CD4-positive, CD25-positive, alpha-beta regulatory T cell (primary cell): ENCODE measurements at regions not wholly inside any gene's neighbourhood (a gene's known extent, or its start where the extent isn't known, plus 50 kb on each side); places are given as distances from the start of the nearest gene placed in this dataset.

ENCODE experiments used
- ATAC-seq, 2 donors: fragments of 150-1000 bp; cut with Tn5 transposase; one replicate each; pipeline ENCODE4 v1.10.0; 2021; ENCODE audit warnings: low read depth in 2 of 2, moderate number of reproducible peaks in 2 of 2, moderate library complexity in 1 of 2
- DNase-seq, 3 donors: peaks; one replicate each; pipeline versions ENCODE4 v3.0.0 to v3.0.0-alpha.2; 2012 to 2022; ENCODE audit warnings: mixed read lengths in 1 of 3
- H3K27ac ChIP-seq: one replicate; pipeline ENCODE4 v1.7.0; 2013; ENCODE audit warnings: mild to moderate bottlenecking, low read length; ENCODE audit not compliant: insufficient read depth, poor library complexity, severe bottlenecking
- H3K27me3 ChIP-seq: one replicate; pipeline ENCODE4 v1.7.0; 2013; ENCODE audit warnings: low read length; ENCODE audit not compliant: control insufficient read depth, insufficient read depth
- H3K36me3 ChIP-seq: one replicate; pipeline ENCODE4 v1.7.0; 2013; ENCODE audit warnings: mild to moderate bottlenecking, low read length, moderate library complexity; ENCODE audit not compliant: control insufficient read depth, insufficient read depth
- H3K4me1 ChIP-seq: 2 replicates; pipeline ENCODE4 v1.7.0; 2013; ENCODE audit warnings: mild to moderate bottlenecking, low read length; ENCODE audit not compliant: insufficient read depth, control insufficient read depth, poor library complexity, severe bottlenecking
- H3K4me3 ChIP-seq: one replicate; pipeline ENCODE4 v1.7.0; 2013; ENCODE audit warnings: low read depth, mild to moderate bottlenecking, low read length, moderate library complexity
- H3K9me3 ChIP-seq, 2 experiments: 1 replicate in 1 of 2; 2 replicates in 1 of 2; pipeline ENCODE4 v1.7.0; 2013; ENCODE audit warnings: low read length in 2 of 2, mild to moderate bottlenecking in 1 of 2, moderate library complexity in 1 of 2; ENCODE audit not compliant: control insufficient read depth in 2 of 2
- H3K27ac Mint-ChIP-seq, 3 donors: one replicate each; pipeline ENCODE4 v1.8.0; 2020 to 2022; ENCODE audit warnings: mild to moderate bottlenecking in 3 of 3, mixed read lengths in 3 of 3, moderate library complexity in 2 of 3
- H3K27me3 Mint-ChIP-seq: one replicate; pipeline ENCODE4 v1.8.0; 2022; ENCODE audit warnings: mild to moderate bottlenecking, mixed read lengths
- H3K36me3 Mint-ChIP-seq: one replicate; pipeline ENCODE4 v1.8.0; 2020; ENCODE audit warnings: mixed read lengths
- H3K4me1 Mint-ChIP-seq, 4 donors: one replicate each; pipeline ENCODE4 v1.8.0; 2020 to 2022; ENCODE audit warnings: mixed read lengths in 4 of 4, mild to moderate bottlenecking in 1 of 4
- H3K4me3 Mint-ChIP-seq, 4 donors: one replicate each; pipeline ENCODE4 v1.8.0; 2020 to 2022; ENCODE audit warnings: mild to moderate bottlenecking in 4 of 4, mixed read lengths in 4 of 4, moderate library complexity in 3 of 4
- H3K9me3 Mint-ChIP-seq, 7 donors: one replicate each; pipeline ENCODE4 v1.8.0; 2020 to 2022; ENCODE audit warnings: mixed read lengths in 7 of 7, mild to moderate bottlenecking in 3 of 7, moderate library complexity in 2 of 7

DNA sequence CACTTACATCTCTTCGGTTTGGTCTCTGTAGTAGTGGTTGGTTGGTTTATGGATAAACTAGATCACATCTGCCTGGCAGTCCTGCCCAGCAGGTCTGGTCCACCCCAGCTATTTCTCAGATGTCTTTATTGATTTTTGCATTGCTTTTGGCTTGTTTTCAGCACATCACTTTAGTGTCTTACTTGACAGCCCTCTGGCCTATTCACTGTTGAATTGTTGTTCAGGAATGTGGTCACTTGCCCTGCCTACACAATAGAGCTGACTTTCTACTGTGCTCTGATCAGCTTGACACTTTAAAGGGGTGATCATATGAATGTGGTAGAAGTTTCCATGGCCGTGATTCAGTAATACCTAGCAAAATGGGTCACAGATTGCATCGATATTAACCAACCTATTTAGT is 719.2 kb upstream of the LRRN3 start:
- Histone ChIP-seq H3K27me3 (no peaks in the 10 kb centered on the region), H3K9me3 (no peaks in the 10 kb centered on the region), H3K36me3 (no peaks in the 10 kb centered on the region), H3K27ac (no peak overlapping the region), H3K4me3 (no peak overlapping the region), H3K4me1 (no peaks in the 10 kb centered on the region)
- no peaks in the 10 kb centered on the region for H3K36me3 Mint-ChIP-seq
- DNase-seq (no peak), ATAC-seq (no peak)
- H3K27ac Mint-ChIP-seq = no peak overlapping the region
- H3K27me3 Mint-ChIP-seq = no peaks in the 10 kb centered on the region
- peaks cover 0 to 3% (median 0%) of the 10 kb centered on the region in 7 donors for H3K9me3 Mint-ChIP-seq
- no peaks in the 10 kb centered on the region for H3K4me1 Mint-ChIP-seq
- no peak overlapping the region for H3K4me3 Mint-ChIP-seq

DNA sequence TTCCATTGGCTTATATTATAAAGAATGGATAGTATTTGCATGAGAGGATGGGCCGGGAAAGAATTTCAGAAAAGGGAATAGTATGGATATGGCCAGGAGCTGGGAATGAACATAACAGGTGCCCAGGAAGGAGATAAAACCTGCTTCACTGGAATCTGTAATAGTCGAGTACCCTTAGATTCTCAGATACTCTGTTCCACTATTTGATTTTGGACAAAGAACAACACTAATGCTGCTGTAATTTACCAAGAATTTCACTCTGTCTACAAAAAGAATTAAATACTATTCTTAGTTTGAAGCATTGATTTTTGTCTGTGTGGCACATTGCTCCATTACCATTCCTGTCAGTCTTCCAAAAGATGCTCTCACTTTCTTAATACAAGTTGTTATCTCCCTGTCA is 718.2 kb upstream of the LRRN3 start:
- Mint-ChIP-seq H3K27ac (no peak overlapping the region), H3K4me1 (no peaks in the 10 kb centered on the region), H3K9me3 (peaks cover 0 to 2% (median 0%) of the 10 kb centered on the region in 7 donors), H3K36me3 (no peaks in the 10 kb centered on the region), H3K4me3 (no peak overlapping the region), H3K27me3 (no peaks in the 10 kb centered on the region)
- ATAC-seq (no peak), DNase-seq (no peak)
- Histone ChIP-seq H3K4me1 (no peaks in the 10 kb centered on the region), H3K4me3 (no peak overlapping the region), H3K36me3 (no peaks in the 10 kb centered on the region), H3K27ac (no peak overlapping the region), H3K9me3 (no peaks in the 10 kb centered on the region), H3K27me3 (no peaks in the 10 kb centered on the region)

DNA sequence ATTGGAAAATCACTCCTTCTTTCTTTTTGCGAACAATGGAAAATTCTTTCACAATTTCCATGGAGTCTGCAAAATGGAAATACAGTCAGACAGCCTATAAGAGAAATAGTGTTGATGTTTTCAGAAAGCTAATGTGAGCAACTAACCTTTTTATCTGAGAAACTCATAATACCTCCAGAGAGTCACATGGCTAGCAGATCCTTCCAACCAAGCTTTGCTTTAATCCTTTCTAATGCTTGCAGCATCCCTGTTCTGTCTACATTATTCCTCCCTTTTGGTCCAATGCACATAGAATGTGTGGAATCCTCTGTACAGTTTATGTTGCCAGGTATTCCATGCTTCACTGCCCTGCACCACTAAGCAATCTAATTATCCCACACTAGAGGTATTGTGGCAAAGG is 717.5 kb upstream of the LRRN3 start:
- peaks cover 0 to 2% (median 0%) of the 10 kb centered on the region in 7 donors for H3K9me3 Mint-ChIP-seq
- H3K27ac ChIP-seq = no peak overlapping the region

DNA sequence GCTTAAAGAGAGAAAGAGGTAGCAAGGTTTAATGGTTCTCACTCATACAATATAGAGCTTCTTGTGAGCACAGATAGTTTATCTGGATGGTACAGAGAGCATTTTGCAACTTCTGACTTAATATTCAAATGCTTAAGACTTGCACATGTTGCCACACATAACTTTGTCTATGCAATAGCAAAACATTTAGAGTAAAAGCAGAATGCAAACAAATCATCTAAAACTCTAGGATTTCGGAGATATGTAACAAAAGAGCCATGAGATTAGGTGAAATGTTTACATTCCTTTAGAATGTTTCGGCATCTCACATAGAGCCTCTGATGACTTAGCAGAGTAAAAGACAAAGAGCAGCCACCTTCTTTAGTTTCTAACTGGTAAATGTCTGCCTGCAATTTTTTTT is 717.1 kb upstream of the LRRN3 start:
- H3K27me3 Mint-ChIP-seq = no peaks in the 10 kb centered on the region
- peaks cover 0 to 2% (median 0%) of the 10 kb centered on the region in 7 donors for H3K9me3 Mint-ChIP-seq
- DNase-seq = no peak
- Histone ChIP-seq H3K36me3 (no peaks in the 10 kb centered on the region), H3K27ac (no peak overlapping the region), H3K27me3 (no peaks in the 10 kb centered on the region), H3K4me1 (no peaks in the 10 kb centered on the region), H3K4me3 (no peak overlapping the region), H3K9me3 (no peaks in the 10 kb centered on the region)
- no peak overlapping the region for H3K4me3 Mint-ChIP-seq
- ATAC-seq = no peak
- H3K4me1 Mint-ChIP-seq = no peaks in the 10 kb centered on the region
- H3K27ac Mint-ChIP-seq = no peak overlapping the region
- H3K36me3 Mint-ChIP-seq = no peaks in the 10 kb centered on the region

More for the DNA sequence above, 717.5 kb upstream of the LRRN3 start:
- no peak for DNase-seq
- Histone ChIP-seq H3K27me3 (no peaks in the 10 kb centered on the region), H3K4me1 (no peaks in the 10 kb centered on the region), H3K9me3 (no peaks in the 10 kb centered on the region), H3K36me3 (no peaks in the 10 kb centered on the region), H3K4me3 (no peak overlapping the region)
- Mint-ChIP-seq H3K4me3 (no peak overlapping the region), H3K36me3 (no peaks in the 10 kb centered on the region), H3K27me3 (no peaks in the 10 kb centered on the region), H3K27ac (no peak overlapping the region), H3K4me1 (no peaks in the 10 kb centered on the region)
- no peak for ATAC-seq

DNA sequence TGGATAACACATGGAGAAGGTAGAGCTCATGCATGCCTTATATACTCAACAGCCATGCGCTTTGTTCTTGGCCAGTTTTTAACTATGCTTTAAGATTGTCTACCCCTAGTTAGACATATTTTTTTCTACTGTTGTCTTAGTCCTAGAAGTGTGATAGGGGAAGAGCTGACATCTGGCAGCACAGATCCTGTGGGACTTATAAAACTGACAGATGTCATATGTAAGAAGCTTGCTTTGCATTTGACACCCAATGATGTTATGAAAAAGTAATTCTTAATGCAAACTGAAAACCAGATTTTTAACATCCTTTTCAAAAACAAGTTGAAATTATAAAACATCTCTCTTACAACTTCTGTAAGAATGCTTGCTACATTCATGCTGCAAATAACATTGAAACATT is 715.9 kb upstream of the LRRN3 start:
- no peak overlapping the region for H3K27ac ChIP-seq
- no peaks in the 10 kb centered on the region for H3K4me1 Mint-ChIP-seq
- DNase-seq (no peak), ATAC-seq (no peak)
- no peaks in the 10 kb centered on the region for H3K9me3 ChIP-seq
- no peaks in the 10 kb centered on the region for H3K27me3 ChIP-seq
- no peaks in the 10 kb centered on the region for H3K4me1 ChIP-seq
- H3K36me3 Mint-ChIP-seq = no peaks in the 10 kb centered on the region
- H3K4me3 ChIP-seq = no peak overlapping the region
- H3K27me3 Mint-ChIP-seq = no peaks in the 10 kb centered on the region
- no peaks in the 10 kb centered on the region for H3K9me3 Mint-ChIP-seq
- no peak overlapping the region for H3K4me3 Mint-ChIP-seq
- H3K27ac Mint-ChIP-seq = no peak overlapping the region
- no peaks in the 10 kb centered on the region for H3K36me3 ChIP-seq

DNA sequence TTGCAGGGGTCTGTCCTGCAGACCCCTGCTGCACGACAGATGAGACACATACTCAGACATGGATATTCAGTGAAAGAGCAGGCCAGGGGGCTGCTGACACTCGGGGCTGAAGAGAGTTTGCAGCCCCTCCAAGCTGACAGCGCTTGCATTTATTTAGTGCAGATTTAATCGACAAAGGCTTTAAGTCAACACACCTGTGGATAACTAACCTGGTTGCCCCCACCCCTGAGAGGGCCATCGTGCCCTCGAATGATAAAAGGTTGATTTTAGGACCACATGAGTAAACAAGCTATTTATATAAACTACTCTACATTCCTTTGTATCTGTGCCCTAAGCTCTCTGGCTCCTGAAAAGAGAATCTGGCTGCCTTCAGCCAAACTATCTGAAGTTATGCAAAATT is 708.2 kb upstream of the LRRN3 start:
- DNase-seq = no peak
- Mint-ChIP-seq H3K9me3 (peaks cover 0 to 3% (median 0%) of the 10 kb centered on the region in 7 donors), H3K4me3 (no peak overlapping the region), H3K4me1 (peaks cover 0 to 4% (median 0%) of the 10 kb centered on the region in 4 donors), H3K27me3 (no peaks in the 10 kb centered on the region), H3K27ac (no peak overlapping the region), H3K36me3 (no peaks in the 10 kb centered on the region)
- Histone ChIP-seq H3K4me3 (no peak overlapping the region), H3K36me3 (no peaks in the 10 kb centered on the region), H3K27ac (no peak overlapping the region), H3K27me3 (no peaks in the 10 kb centered on the region), H3K4me1 (no peaks in the 10 kb centered on the region), H3K9me3 (no peaks in the 10 kb centered on the region)
- ATAC-seq = no peak

DNA sequence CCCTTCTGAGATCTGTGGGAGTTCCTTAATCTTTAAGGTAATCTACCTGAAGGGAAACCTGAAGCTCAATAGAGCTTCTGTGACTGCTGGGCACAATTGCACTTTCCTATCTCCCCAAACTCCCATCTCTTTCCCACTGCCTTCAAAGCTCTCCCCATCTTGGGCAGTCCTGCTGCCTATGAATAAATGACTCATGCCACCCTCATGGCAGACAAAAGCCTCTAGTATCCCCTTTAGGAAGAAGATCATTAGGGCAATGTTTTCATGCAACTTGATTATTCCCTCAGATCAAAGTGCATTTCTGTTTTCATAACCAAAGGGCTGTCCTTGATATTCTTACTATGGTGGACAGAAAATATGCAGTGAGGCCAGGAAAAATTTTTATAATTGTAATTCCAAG is 704.9 kb upstream of the LRRN3 start:
- ATAC-seq (no peak), DNase-seq (no peak)
- Histone ChIP-seq H3K27ac (no peak overlapping the region), H3K4me1 (no peaks in the 10 kb centered on the region), H3K27me3 (no peaks in the 10 kb centered on the region), H3K4me3 (no peak overlapping the region), H3K9me3 (no peaks in the 10 kb centered on the region), H3K36me3 (no peaks in the 10 kb centered on the region)
- Mint-ChIP-seq H3K4me1 (peaks cover 0 to 4% (median 0%) of the 10 kb centered on the region in 4 donors), H3K27me3 (no peaks in the 10 kb centered on the region), H3K27ac (no peak overlapping the region), H3K4me3 (no peak overlapping the region), H3K36me3 (no peaks in the 10 kb centered on the region), H3K9me3 (peaks cover 0 to 3% (median 0%) of the 10 kb centered on the region in 7 donors)

DNA sequence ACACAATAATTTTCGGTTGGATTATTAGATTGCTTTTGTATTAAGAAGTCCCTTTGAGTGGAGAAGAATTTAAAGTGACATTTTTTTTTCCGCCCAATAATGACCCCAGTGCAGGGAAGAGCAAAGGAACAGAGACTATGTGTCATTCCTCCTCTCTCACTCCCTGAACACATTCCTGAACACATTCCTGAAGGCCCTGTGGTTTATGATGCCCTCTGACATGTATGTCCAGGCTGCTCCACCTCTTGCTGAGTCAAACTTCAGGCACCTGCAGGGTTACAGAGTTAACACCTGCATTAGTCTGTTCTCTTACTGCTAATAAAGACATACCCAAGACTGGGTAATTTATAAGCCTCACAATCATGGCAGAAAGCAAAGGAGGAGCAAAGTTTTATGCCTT is 704.0 kb upstream of the LRRN3 start:
- ATAC-seq (no peak), DNase-seq (no peak)
- Mint-ChIP-seq H3K4me3 (no peak overlapping the region), H3K36me3 (no peaks in the 10 kb centered on the region), H3K27me3 (no peaks in the 10 kb centered on the region), H3K4me1 (peaks cover 0 to 4% (median 0%) of the 10 kb centered on the region in 4 donors), H3K27ac (no peak overlapping the region), H3K9me3 (peaks cover 0 to 3% (median 0%) of the 10 kb centered on the region in 7 donors)
- Histone ChIP-seq H3K4me3 (no peak overlapping the region), H3K27ac (no peak overlapping the region), H3K9me3 (no peaks in the 10 kb centered on the region), H3K36me3 (no peaks in the 10 kb centered on the region), H3K4me1 (no peaks in the 10 kb centered on the region), H3K27me3 (no peaks in the 10 kb centered on the region)
